ENCODE measurements at regions not wholly inside any gene's neighbourhood (a gene's known extent, or its start where the extent isn't known, plus 50 kb on each side); places are given as distances from the start of the nearest gene placed in this dataset.
"Not testable (repeated sequence)": the region's sequence is repeated elsewhere in the genome, so short reads cannot be mapped to it uniquely, and the experiment has no call there.

- no peak for DNase-seq
These were observed 401.0 kb upstream of the ZEB2 start for GRCh38 chr2:144920755-144921530.

- DNase-seq: no peak
These were observed 394.9 kb upstream of the ZEB2 start for GRCh38 chr2:144914622-144915318.

DNA sequence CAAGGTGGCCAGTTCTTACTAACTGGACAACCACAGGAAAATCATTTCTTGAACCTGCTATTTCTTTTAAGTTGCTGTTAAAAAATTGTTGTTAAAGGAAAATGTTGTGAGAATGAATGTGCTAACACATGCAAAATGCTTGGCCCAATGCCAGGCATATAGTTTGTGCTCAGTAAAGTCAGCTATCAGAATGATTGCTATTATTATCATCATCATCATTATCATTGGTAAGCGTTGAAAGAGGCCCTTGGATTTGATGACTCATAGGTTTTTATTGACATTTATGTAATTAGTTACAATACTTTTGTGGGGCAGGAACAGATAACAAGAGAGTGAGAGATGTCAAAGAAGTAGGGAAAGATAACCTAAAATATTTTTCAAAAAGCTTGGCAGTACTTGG is 394.2 kb upstream of the ZEB2 start:
- DNase-seq: no peak

DNA sequence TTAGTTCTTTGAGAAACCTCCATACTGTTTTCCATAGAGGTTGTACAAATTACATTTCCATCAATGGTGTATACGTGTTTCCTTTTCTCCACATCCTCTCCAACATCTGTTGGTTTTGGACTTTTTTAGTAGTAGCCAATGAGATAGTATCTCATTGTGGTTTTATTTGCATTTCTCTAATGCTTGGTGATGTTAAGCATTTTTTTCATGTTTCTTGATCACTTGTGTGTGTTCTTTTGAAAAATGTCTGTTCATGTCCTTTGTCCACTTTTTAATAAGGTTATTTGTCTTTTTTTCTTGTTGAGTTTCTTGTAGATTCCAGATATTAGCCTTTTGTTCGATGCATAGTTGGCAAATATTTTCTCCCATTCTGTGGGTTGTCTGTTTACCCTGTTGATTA is 392.3 kb upstream of the ZEB2 start:
- no peak for DNase-seq

- DNase-seq: no peak
These were observed 386.0 kb upstream of the ZEB2 start for GRCh38 chr2:144905956-144906355.

GRCh38 chr2:144904612-144905011 is 384.7 kb upstream of the ZEB2 start:
- no peak for DNase-seq

DNA sequence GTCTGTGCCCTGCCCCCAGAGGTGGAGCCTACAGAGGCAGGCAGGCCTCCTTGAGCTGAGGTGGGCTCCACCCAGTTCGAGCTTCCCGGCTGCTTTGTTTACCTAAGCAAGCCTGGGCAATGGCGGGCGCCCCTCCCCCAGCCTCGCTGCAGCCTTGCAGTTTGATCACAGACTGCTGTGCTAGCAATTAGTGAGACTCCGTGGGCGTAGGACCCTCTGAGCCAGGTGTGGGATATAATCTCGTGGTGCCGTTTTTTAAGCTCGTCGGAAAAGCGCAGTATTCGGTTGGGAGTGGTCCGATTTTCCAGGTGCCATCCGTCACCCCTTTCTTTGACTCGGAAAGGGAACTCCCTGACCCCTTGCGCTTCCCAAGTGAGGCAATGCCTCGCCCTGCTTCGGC is 383.1 kb upstream of the ZEB2 start:
- not testable (repeated sequence) for DNase-seq

DNA sequence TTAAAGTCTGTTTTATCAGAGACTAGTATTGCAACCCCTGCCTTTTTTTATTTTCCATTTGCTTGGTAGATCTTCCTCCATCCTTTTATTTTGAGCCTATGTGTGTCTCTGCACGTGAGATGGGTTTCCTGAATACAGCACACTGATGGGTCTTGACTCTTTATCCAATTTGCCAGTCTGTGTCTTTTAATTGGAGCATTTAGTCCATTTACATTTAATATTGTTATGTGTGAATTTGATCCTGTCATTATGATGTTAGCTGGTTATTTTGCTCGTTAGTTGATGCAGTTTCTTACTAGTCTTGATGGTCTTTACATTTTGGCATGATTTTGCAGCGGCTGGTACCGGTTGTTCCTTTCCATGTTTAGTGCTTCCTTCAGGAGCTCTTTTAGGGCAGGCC is 381.5 kb upstream of the ZEB2 start:
- not testable (repeated sequence) for DNase-seq

GRCh38 chr2:144896341-144896740 is 376.4 kb upstream of the ZEB2 start:
- DNase-seq: no peak

DNA sequence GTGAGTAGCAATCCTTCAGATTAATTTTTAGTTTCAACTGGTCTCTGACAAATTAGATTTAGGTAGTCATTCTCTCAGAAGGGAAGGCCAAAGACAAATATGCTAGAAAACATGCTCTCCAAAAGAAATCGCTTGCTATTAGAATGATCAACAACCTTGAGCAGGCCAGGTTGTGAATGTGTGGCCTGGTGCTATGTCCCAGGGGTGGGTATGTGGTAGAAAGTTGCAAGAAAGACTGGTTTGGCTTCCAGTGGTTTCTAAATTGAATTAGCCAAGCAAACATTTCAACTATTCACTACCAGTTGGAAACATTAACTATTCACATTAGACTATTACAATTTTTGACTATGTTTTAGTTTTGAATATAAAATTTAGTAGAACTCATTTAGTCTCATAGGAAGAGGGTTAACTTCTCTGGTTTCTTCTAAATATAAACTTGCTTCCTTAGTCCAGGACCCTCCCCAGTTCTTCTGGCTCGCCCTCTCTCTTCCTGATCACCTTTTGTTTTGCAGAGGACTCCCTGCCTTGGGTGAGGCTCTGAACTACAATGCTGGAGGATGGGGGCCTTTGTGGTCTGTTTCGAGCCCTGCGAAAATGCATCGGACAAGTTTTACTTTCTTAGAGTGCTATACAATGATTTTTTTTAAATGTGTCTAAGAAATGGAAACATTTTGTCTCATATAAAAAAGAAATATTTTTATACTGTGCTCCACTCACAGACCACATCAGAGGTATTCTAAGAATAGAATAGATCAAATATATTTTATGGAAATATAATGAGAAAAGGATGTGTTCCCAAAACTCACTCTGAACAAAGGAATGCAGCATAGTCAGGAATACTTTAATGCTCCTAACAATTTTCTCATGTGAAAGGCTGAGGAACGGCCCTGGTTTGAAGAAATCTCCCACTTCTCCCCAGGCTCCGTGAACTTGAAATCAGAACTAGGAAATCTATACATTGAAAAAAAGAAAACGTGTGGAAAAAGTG is 375.0 kb upstream of the ZEB2 start:
- DNase-seq: no peak

DNA sequence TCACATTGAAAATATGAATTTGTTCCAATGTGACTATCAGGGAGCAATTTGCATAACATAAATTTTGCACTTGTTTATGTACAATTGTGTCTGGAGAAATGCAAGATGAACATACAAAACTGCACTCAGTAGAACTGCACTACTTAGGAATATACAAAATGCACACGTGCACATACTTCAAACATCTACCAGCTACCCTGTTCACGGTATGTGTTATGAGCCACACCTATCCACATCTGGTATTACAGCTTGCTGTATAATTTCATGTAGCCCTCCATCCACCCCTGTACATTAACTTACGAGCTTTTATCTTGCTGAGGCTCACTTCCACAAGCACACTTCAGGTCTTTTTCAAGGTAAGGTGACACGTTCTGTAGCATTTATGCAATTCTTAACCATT is 373.5 kb upstream of the ZEB2 start:
- DNase-seq: no peak

GRCh38 chr2:144890828-144891227 is 370.9 kb upstream of the ZEB2 start:
- DNase-seq: no peak

GRCh38 chr2:144889348-144889747 is 369.4 kb upstream of the ZEB2 start:
- no peak for DNase-seq

GRCh38 chr2:144886862-144887261 is 366.9 kb upstream of the ZEB2 start:
- DNase-seq: no peak

DNA sequence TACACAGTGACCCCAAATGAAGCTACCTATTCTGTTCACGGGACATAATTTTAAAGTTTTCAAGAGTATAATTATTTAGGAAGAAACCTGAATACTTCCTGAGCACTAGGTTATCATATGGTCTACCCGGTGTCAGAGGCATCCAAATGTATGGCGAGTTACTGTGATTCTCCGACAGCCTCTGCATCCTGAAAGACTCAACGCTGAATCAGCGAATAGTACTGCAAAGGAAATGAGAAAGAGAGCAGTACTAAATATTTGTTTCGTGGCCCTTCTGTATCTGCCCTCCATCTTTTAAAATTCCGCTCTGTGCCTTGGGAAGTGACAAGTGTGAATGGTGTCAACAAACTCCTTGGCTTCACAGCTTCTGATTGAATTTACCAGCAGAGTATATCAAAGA is 358.0 kb upstream of the ZEB2 start:
- no peak for DNase-seq

GRCh38 chr2:144876013-144876412 is 356.1 kb upstream of the ZEB2 start:
- no peak for DNase-seq

- no peak for DNase-seq
These were observed 355.5 kb upstream of the ZEB2 start for GRCh38 chr2:144875290-144875969.

GRCh38 chr2:144865670-144866069 is 345.8 kb upstream of the ZEB2 start:
- no peak for DNase-seq

- no peak for DNase-seq
These were observed 339.8 kb upstream of the ZEB2 start for GRCh38 chr2:144859716-144860115.

- no peak for DNase-seq
These were observed 338.3 kb upstream of the ZEB2 start for GRCh38 chr2:144858211-144858610.

DNA sequence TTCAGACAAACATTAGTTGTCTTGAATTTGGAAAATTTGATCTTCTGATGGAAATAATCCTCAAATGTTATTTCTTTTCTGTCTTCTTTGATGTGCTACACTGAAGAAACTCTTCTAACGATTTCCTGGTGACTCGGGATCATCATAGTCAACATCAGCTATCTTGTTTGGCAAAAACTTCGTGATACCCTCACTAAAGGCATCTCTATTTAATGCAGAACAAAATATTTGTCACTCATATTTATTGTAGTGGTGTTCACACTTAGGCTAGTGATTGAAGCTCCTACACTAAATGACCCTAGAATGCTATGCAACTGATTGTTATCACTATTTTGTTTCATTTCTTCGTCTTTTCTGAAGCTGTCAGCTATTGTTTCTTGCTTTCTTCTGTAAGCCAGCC is 334.7 kb upstream of the ZEB2 start:
- no peak for DNase-seq

- DNase-seq: no peak
These were observed 329.7 kb upstream of the ZEB2 start for GRCh38 chr2:144849612-144850011.

DNA sequence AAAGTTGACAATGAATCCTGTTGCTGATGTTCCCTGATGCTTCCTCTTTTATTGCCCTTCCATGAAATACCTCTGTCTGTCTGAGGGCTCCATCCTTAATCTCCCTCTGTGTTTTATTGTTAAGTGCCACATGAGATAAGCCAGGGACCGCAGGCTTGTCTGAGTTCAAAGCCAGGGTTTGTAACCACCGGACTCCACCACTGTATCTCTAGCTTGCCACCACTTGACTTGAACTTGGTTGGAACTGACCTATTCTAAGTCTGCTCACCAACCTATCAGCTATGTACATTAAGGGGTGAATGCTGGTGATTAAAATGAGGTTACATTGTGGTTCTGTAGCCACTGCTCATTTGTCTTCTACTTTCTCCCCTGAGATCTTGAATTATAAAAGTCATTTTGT is 328.5 kb upstream of the ZEB2 start:
- no peak for DNase-seq

Measured in activated T-cell treated with anti-CD3 and anti-CD28 coated beads, Interleukin-2, amount 50 U/mL, for 1 hour (primary cell).